Astrocyte of the cerebellum (primary cell): ENCODE measurements at regions not wholly inside any gene's neighbourhood (a gene's known extent, or its start where the extent isn't known, plus 50 kb on each side); places are given as distances from the start of the nearest gene placed in this dataset.

ENCODE experiments used
- DNase-seq: peaks from one replicate; pipeline ENCODE4 v3.0.0-alpha.2; 2011; ENCODE audit warnings: low read depth
- H3K4me3 ChIP-seq: 2 replicates; pipeline ENCODE4 v1.5.1; 2011; ENCODE audit warnings: mild to moderate bottlenecking, low read depth, low read length, moderate library complexity
- in situ Hi-C: cut with HindIII; loops from 2 replicates; pipeline ENCODE4 v1.10.0; 2017; ENCODE audit warnings: low sequenced_read_pairs
- TF ChIP-seq, protein P1 (sequence below): IDR thresholded peaks from 2 replicates; pipeline ENCODE4 v1.5.1; 2012; ENCODE audit warnings: low read length, low read depth, moderate library complexity, mild to moderate bottlenecking; ENCODE audit errors: missing control alignments

GRCh38 chr5:153358315-153358976, 132.0 kb upstream of the GRIA1 start:
- H3K4me3 ChIP-seq, result no peak overlapping the region
- TF ChIP-seq, protein P1, sequence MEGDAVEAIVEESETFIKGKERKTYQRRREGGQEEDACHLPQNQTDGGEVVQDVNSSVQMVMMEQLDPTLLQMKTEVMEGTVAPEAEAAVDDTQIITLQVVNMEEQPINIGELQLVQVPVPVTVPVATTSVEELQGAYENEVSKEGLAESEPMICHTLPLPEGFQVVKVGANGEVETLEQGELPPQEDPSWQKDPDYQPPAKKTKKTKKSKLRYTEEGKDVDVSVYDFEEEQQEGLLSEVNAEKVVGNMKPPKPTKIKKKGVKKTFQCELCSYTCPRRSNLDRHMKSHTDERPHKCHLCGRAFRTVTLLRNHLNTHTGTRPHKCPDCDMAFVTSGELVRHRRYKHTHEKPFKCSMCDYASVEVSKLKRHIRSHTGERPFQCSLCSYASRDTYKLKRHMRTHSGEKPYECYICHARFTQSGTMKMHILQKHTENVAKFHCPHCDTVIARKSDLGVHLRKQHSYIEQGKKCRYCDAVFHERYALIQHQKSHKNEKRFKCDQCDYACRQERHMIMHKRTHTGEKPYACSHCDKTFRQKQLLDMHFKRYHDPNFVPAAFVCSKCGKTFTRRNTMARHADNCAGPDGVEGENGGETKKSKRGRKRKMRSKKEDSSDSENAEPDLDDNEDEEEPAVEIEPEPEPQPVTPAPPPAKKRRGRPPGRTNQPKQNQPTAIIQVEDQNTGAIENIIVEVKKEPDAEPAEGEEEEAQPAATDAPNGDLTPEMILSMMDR, result no peak
- in situ Hi-C loops, result no loop called here
- DNase-seq, result no peak

DNA sequence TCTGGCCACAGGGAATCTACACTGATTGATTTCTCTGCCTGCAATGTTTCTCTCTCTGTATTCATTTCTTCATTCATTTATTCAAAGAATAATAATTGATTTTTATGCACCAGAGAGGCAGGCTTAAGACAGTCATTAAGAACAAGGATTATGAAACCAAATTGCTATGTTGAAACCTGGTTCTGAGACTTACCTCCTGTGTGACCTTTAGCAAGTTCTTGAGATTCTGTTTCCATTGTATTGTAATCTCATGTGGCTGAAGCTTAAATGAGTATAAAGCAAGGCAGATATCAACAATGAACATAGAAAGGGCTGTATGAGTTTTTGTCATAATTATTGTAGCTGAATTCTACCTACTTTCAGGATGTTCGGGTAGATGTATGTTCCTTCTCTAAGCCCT, 129.6 kb upstream of the GRIA1 start:
- no peak for DNase-seq
- in situ Hi-C loops, result no loop called here
- TF ChIP-seq, protein P1, result no peak
- H3K4me3 ChIP-seq, result no peak overlapping the region

- in situ Hi-C loops, result no loop called here
Observed at GRCh38 chr5:153361735-153362409, 128.6 kb upstream of the GRIA1 start.

GRCh38 chr5:153365547-153365946, 124.9 kb upstream of the GRIA1 start:
- TF ChIP-seq, protein P1, result no peak
- in situ Hi-C loops, result no loop called here
- H3K4me3 ChIP-seq, result no peak overlapping the region
- no peak for DNase-seq

More at GRCh38 chr5:153361735-153362409, 128.6 kb upstream of the GRIA1 start:
- no peak overlapping the region for H3K4me3 ChIP-seq
- no peak for DNase-seq
- TF ChIP-seq, protein P1, result no peak

DNA sequence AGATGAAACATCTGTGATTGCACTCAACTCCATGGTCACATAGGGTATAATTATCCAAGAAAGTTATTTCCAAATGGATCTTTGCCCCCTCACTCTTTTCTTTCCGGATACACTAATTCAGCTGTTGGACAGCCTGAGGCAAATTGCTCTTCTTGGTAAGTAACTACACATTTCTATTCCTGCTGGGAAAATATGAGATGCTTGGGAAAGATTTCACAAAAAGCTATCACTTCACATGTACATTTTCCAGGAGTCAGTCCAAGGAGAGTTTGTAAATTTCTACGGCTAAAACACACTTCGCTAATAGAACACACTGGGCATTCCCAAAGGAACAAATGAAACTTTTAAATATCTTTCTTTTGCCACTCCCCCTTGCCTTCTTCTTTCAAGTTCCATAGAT, 123.0 kb upstream of the GRIA1 start:
- no peak for DNase-seq
- in situ Hi-C loops, result no loop called here
- no peak overlapping the region for H3K4me3 ChIP-seq
- TF ChIP-seq, protein P1, result no peak

GRCh38 chr5:153372425-153373129, 117.9 kb upstream of the GRIA1 start:
- in situ Hi-C loops, result no loop called here
- DNase-seq, result no peak
- TF ChIP-seq, protein P1, result no peak
- H3K4me3 ChIP-seq, result no peak overlapping the region
